Keratinocyte (primary cell): ENCODE measurements at regions not wholly inside any gene's neighbourhood (a gene's known extent, or its start where the extent isn't known, plus 50 kb on each side); places are given as distances from the start of the nearest gene placed in this dataset.

Source experiments
- DNase-seq: peaks from one replicate; pipeline ENCODE4 v3.0.0-alpha.2; 2011; ENCODE audit warnings: low read depth, missing footprints, low spot score
- FAIRE-seq: peaks from 2 replicates; lab custom pipeline; 2011; peaks lifted over from hg19 to GRCh38; lab: Jason Lieb, UNC
- H2AFZ ChIP-seq: 2 replicates; pipeline ENCODE4 v1.6.0; 2012; ENCODE audit warnings: low read length, control low read depth, inconsistent platforms; ENCODE audit not compliant: control insufficient read depth
- H3K27ac ChIP-seq: 2 replicates; pipeline ENCODE4 v1.5.1; 2011; ENCODE audit warnings: low read length; ENCODE audit not compliant: control insufficient read depth, insufficient read depth
- H3K27me3 ChIP-seq: 3 replicates; pipeline ENCODE4 v1.6.0; 2011; ENCODE audit warnings: low read length; ENCODE audit not compliant: control insufficient read depth, insufficient read depth; ENCODE audit errors: extremely low read depth
- H3K36me3 ChIP-seq, 2 experiments: 2 replicates in 1 of 2; 3 replicates in 1 of 2; pipeline ENCODE4 v1.5.1; 2011; ENCODE audit warnings: low read length in 2 of 2, mild to moderate bottlenecking in 1 of 2; ENCODE audit not compliant: control insufficient read depth in 2 of 2, insufficient read depth in 2 of 2; ENCODE audit errors: extremely low read depth in 1 of 2
- H3K4me1 ChIP-seq: 3 replicates; pipeline ENCODE4 v1.5.1; 2011; ENCODE audit warnings: low read length; ENCODE audit not compliant: control insufficient read depth, insufficient read depth; ENCODE audit errors: extremely low read depth
- H3K4me2 ChIP-seq: 3 replicates; pipeline ENCODE4 v1.6.0; 2011; ENCODE audit warnings: low read depth, low read length; ENCODE audit not compliant: control insufficient read depth, insufficient read depth; ENCODE audit errors: extremely low read depth
- H3K4me3 ChIP-seq, 3 experiments: fragments of 200-600 bp in 1 of 3; sonication (generic) in 1 of 3; 2 replicates in 2 of 3; 3 replicates in 1 of 3; pipeline ENCODE4 v1.5.1; 2011 to 2016; ENCODE audit warnings: low read length in 3 of 3, mild to moderate bottlenecking in 3 of 3, control low read depth in 2 of 3, inconsistent platforms in 1 of 3, low read depth in 1 of 3, mixed read lengths in 1 of 3, mixed run types in 1 of 3, moderate library complexity in 1 of 3; ENCODE audit not compliant: control insufficient read depth in 2 of 3, insufficient read depth in 2 of 3; ENCODE audit errors: extremely low read depth in 1 of 3
- H3K79me2 ChIP-seq: 2 replicates; pipeline ENCODE4 v1.6.0; 2012; ENCODE audit warnings: low read length; ENCODE audit not compliant: control insufficient read depth, insufficient read depth
- H3K9ac ChIP-seq: 3 replicates; pipeline ENCODE4 v1.6.0; 2011; ENCODE audit warnings: low read length; ENCODE audit not compliant: control insufficient read depth, insufficient read depth; ENCODE audit errors: extremely low read depth
- H3K9me1 ChIP-seq: 3 replicates; pipeline ENCODE4 v1.6.0; 2011; ENCODE audit warnings: low read length; ENCODE audit not compliant: control insufficient read depth, insufficient read depth; ENCODE audit errors: extremely low read depth
- H3K9me3 ChIP-seq: 2 replicates; pipeline ENCODE4 v1.5.1; 2012; ENCODE audit warnings: low read depth, low read length; ENCODE audit not compliant: control insufficient read depth
- H4K20me1 ChIP-seq: 3 replicates; pipeline ENCODE4 v1.6.0; 2011; ENCODE audit warnings: low read length; ENCODE audit not compliant: control insufficient read depth, insufficient read depth; ENCODE audit errors: extremely low read depth
- CTCF ChIP-seq, 3 experiments: IDR thresholded peaks in 1 of 3; conservative IDR thresholded peaks in 1 of 3; optimal IDR thresholded peaks in 1 of 3; 2 replicates in 2 of 3; 3 replicates in 1 of 3; pipeline versions ENCODE3 to v1.5.1; 2011; ENCODE audit warnings: low read length in 3 of 3, mild to moderate bottlenecking in 3 of 3, moderate library complexity in 2 of 3, control low read depth in 1 of 3, inconsistent platforms in 1 of 3; ENCODE audit not compliant: insufficient read depth in 2 of 3; ENCODE audit errors: extremely low read depth in 1 of 3
- EZH2 ChIP-seq: IDR thresholded peaks from one replicate; pipeline ENCODE4 v1.6.1; 2012; ENCODE audit warnings: inconsistent platforms, mild to moderate bottlenecking, low read length, moderate library complexity
- dilution Hi-C: fragments of 300-500 bp; cut with MboI; formaldehyde crosslinking; loops from one replicate; pipeline ENCODE4 v1.7.0; 2020; ENCODE audit warnings: low sequenced_read_pairs; ENCODE audit not compliant: extremely low pct_ligation_motif_present

DNA sequence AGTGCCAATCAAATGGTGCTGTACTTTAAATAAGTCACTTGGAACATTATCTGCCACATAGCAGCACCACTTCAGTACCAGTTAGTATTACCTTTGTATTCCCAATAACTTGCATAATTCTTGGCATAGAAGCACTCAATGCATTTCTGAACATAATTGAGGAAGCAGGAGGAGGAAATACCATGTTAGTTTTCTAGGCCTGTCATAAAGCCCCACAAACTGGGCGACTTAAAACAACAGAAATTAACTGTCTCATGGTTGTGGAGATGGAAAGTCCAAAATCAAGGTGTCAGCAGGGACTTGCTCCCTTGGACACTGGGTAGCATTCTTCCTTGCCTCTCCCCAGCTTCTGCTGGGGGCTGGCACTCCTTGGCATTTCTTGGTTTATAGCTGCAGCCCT lies 296.2 kb downstream of the HS3ST1 start:
- Histone ChIP-seq H3K9me1 (no peaks in the 10 kb centered on the region), H3K9me3 (no peaks in the 10 kb centered on the region), H3K9ac (no peak overlapping the region), H3K36me3 (no peaks in the 10 kb centered on the region), H3K27me3 (no peaks in the 10 kb centered on the region), H3K79me2 (no peaks in the 10 kb centered on the region), H3K4me1 (no peaks in the 10 kb centered on the region), H2AFZ (no peak overlapping the region), H3K27ac (no peak overlapping the region), H4K20me1 (no peaks in the 10 kb centered on the region), H3K4me3 (no peak overlapping the region), H3K4me2 (no peak overlapping the region)
- FAIRE-seq (no peak), DNase-seq (no peak)
- dilution Hi-C loops = no loop called here
- TF ChIP-seq EZH2 (no peak), CTCF (optimal IDR thresholded peaks at IDR 0.05 in 1 of 3, IDR thresholded peaks at IDR 0.05 in 1 of 3, conservative IDR thresholded peaks at IDR 0.05 in 1 of 3; ENCODE audit: extremely low read depth in 1 of 3, insufficient read depth in 2 of 3, low read length in 3 of 3) (no peak)

- dilution Hi-C loops = no loop called here
- Histone ChIP-seq H3K9ac (no peak overlapping the region), H3K27me3 (no peaks in the 10 kb centered on the region), H3K79me2 (no peaks in the 10 kb centered on the region), H3K4me2 (no peak overlapping the region), H3K4me1 (no peaks in the 10 kb centered on the region), H3K9me1 (no peaks in the 10 kb centered on the region), H3K9me3 (no peaks in the 10 kb centered on the region), H3K4me3 (no peak overlapping the region), H2AFZ (no peak overlapping the region), H3K27ac (no peak overlapping the region), H3K36me3 (no peaks in the 10 kb centered on the region), H4K20me1 (no peaks in the 10 kb centered on the region)
- no peak for DNase-seq
- TF ChIP-seq EZH2 (no peak), CTCF (optimal IDR thresholded peaks at IDR 0.05 in 1 of 3, IDR thresholded peaks at IDR 0.05 in 1 of 3, conservative IDR thresholded peaks at IDR 0.05 in 1 of 3; ENCODE audit: extremely low read depth in 1 of 3, insufficient read depth in 2 of 3, low read length in 3 of 3) (no peak)
- FAIRE-seq = no peak
Observed at GRCh38 chr4:11131491-11131890, 297.2 kb downstream of the HS3ST1 start.
